ENCODE measurements at regions not wholly inside any gene's neighbourhood (a gene's known extent, or its start where the extent isn't known, plus 50 kb on each side); places are given as distances from the start of the nearest gene placed in this dataset.

GRCh38 chr2:144876013-144876412 lies 356.1 kb upstream of the ZEB2 start:
- H3K27ac ChIP-seq (ENCODE audit: poor library complexity, severe bottlenecking) = no peak overlapping the region
- ATAC-seq (ENCODE audit: low read depth) = no peak
- H3K27me3 ChIP-seq (ENCODE audit: insufficient read depth, poor library complexity, severe bottlenecking) = no peaks in the 10 kb centered on the region
- no peaks in the 10 kb centered on the region for H3K4me1 ChIP-seq (ENCODE audit: insufficient read depth, poor library complexity, severe bottlenecking)
- H3K36me3 ChIP-seq (ENCODE audit: low read depth) = no peaks in the 10 kb centered on the region
- H3K9me3 ChIP-seq (ENCODE audit: severe bottlenecking) = no peaks in the 10 kb centered on the region
- DNase-seq (ENCODE audit: low spot score) = no peak
- no peak for TF ChIP-seq CTCF (IDR thresholded peaks at IDR 0.05; ENCODE audit: poor library complexity, severe bottlenecking)
- no peak overlapping the region for H3K4me3 ChIP-seq (ENCODE audit: severe bottlenecking)

- Histone ChIP-seq H3K4me1 (ENCODE audit: insufficient read depth, poor library complexity, severe bottlenecking) (no peaks in the 10 kb centered on the region), H3K36me3 (ENCODE audit: low read depth) (no peaks in the 10 kb centered on the region), H3K9me3 (ENCODE audit: severe bottlenecking) (no peaks in the 10 kb centered on the region), H3K4me3 (ENCODE audit: severe bottlenecking) (no peak overlapping the region), H3K27ac (ENCODE audit: poor library complexity, severe bottlenecking) (no peak overlapping the region), H3K27me3 (ENCODE audit: insufficient read depth, poor library complexity, severe bottlenecking) (no peaks in the 10 kb centered on the region)
- ATAC-seq (ENCODE audit: low read depth) = no peak
- no peak for TF ChIP-seq CTCF (IDR thresholded peaks at IDR 0.05; ENCODE audit: poor library complexity, severe bottlenecking)
- DNase-seq (ENCODE audit: low spot score) = no peak
These were observed 355.5 kb upstream of the ZEB2 start for GRCh38 chr2:144875290-144875969.

- DNase-seq (ENCODE audit: low spot score) (no peak), ATAC-seq (ENCODE audit: low read depth) (no peak)
- no peaks in the 10 kb centered on the region for H3K4me1 ChIP-seq (ENCODE audit: insufficient read depth, poor library complexity, severe bottlenecking)
- no peaks in the 10 kb centered on the region for H3K9me3 ChIP-seq (ENCODE audit: severe bottlenecking)
- no peaks in the 10 kb centered on the region for H3K27me3 ChIP-seq (ENCODE audit: insufficient read depth, poor library complexity, severe bottlenecking)
- no peak overlapping the region for H3K27ac ChIP-seq (ENCODE audit: poor library complexity, severe bottlenecking)
- no peak for TF ChIP-seq CTCF (IDR thresholded peaks at IDR 0.05; ENCODE audit: poor library complexity, severe bottlenecking)
- H3K36me3 ChIP-seq (ENCODE audit: low read depth) = no peaks in the 10 kb centered on the region
- no peak overlapping the region for H3K4me3 ChIP-seq (ENCODE audit: severe bottlenecking)
These were observed 345.8 kb upstream of the ZEB2 start for GRCh38 chr2:144865670-144866069.

GRCh38 chr2:144859716-144860115 lies 339.8 kb upstream of the ZEB2 start:
- TF ChIP-seq CTCF (IDR thresholded peaks at IDR 0.05; ENCODE audit: poor library complexity, severe bottlenecking) = no peak
- no peaks in the 10 kb centered on the region for H3K27me3 ChIP-seq (ENCODE audit: insufficient read depth, poor library complexity, severe bottlenecking)

GRCh38 chr2:144858211-144858610 lies 338.3 kb upstream of the ZEB2 start:
- H3K27me3 ChIP-seq (ENCODE audit: insufficient read depth, poor library complexity, severe bottlenecking) = no peaks in the 10 kb centered on the region
- H3K9me3 ChIP-seq (ENCODE audit: severe bottlenecking) = no peaks in the 10 kb centered on the region
- H3K27ac ChIP-seq (ENCODE audit: poor library complexity, severe bottlenecking) = no peak overlapping the region
- H3K4me1 ChIP-seq (ENCODE audit: insufficient read depth, poor library complexity, severe bottlenecking) = no peaks in the 10 kb centered on the region
- DNase-seq (ENCODE audit: low spot score) (no peak), ATAC-seq (ENCODE audit: low read depth) (no peak)
- no peak for TF ChIP-seq CTCF (IDR thresholded peaks at IDR 0.05; ENCODE audit: poor library complexity, severe bottlenecking)
- H3K4me3 ChIP-seq (ENCODE audit: severe bottlenecking) = no peak overlapping the region
- no peaks in the 10 kb centered on the region for H3K36me3 ChIP-seq (ENCODE audit: low read depth)

More at GRCh38 chr2:144859716-144860115, 339.8 kb upstream of the ZEB2 start:
- Histone ChIP-seq H3K9me3 (ENCODE audit: severe bottlenecking) (no peaks in the 10 kb centered on the region), H3K36me3 (ENCODE audit: low read depth) (no peaks in the 10 kb centered on the region), H3K27ac (ENCODE audit: poor library complexity, severe bottlenecking) (no peak overlapping the region), H3K4me3 (ENCODE audit: severe bottlenecking) (no peak overlapping the region), H3K4me1 (ENCODE audit: insufficient read depth, poor library complexity, severe bottlenecking) (no peaks in the 10 kb centered on the region)
- ATAC-seq (ENCODE audit: low read depth) = no peak
- no peak for DNase-seq (ENCODE audit: low spot score)

Measured in RWPE2 (cell line).